Glutamatergic neuron (in vitro differentiated cells): ENCODE measurements at regions not wholly inside any gene's neighbourhood (a gene's known extent, or its start where the extent isn't known, plus 50 kb on each side); places are given as distances from the start of the nearest gene placed in this dataset.

Source experiments
- DNase-seq: peaks from one replicate; pipeline ENCODE4 v3.0.0; 2022
- H3K27ac Mint-ChIP-seq: one replicate; pipeline ENCODE4 v1.8.0; 2020; ENCODE audit warnings: mild to moderate bottlenecking, mixed read lengths, inconsistent platforms; ENCODE audit not compliant: unreplicated experiment
- H3K27me3 Mint-ChIP-seq: one replicate; pipeline ENCODE4 v1.8.0; 2020; ENCODE audit warnings: mild to moderate bottlenecking, moderate library complexity, mixed read lengths, inconsistent platforms; ENCODE audit not compliant: unreplicated experiment
- H3K36me3 Mint-ChIP-seq: one replicate; pipeline ENCODE4 v1.8.0; 2020; ENCODE audit warnings: mild to moderate bottlenecking, mixed read lengths, inconsistent platforms; ENCODE audit not compliant: unreplicated experiment
- H3K4me1 Mint-ChIP-seq: one replicate; pipeline ENCODE4 v1.8.0; 2020; ENCODE audit warnings: mild to moderate bottlenecking, low read depth, mixed read lengths, inconsistent platforms; ENCODE audit not compliant: unreplicated experiment
- H3K4me3 Mint-ChIP-seq: one replicate; pipeline ENCODE4 v1.8.0; 2020; ENCODE audit warnings: mild to moderate bottlenecking, mixed read lengths, inconsistent platforms; ENCODE audit not compliant: unreplicated experiment
- H3K9me3 Mint-ChIP-seq: one replicate; pipeline ENCODE4 v1.8.0; 2020; ENCODE audit warnings: mild to moderate bottlenecking, moderate library complexity, mixed read lengths, inconsistent platforms; ENCODE audit not compliant: unreplicated experiment
- TF ChIP-seq, protein P1 (sequence below): fragments of 200-600 bp; sonication (generic); IDR thresholded peaks from one replicate; pipeline ENCODE4 v1.5.0; 2021; ENCODE audit not compliant: partially characterized antibody, unreplicated experiment

DNA sequence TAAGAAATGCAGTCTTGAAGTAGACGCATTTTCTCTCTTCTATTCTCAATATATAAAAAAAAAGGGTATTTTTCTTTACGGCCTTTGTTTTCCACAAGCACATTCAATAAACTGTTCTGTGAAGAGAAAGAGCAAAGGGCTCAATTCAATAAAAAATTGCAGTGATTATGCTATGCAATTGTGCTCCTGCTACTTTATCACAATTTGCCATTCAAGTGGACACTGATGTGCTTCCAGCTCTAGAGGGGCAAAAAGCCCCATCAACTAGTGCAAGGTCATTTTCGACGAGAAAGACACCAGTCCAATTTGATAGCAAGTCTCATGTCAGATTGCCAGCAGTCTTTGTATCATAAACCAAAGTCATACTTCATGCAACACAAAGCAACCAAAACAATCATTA, 82.6 kb upstream of the THSD7A start:
- no peak for DNase-seq
- Mint-ChIP-seq H3K4me3 (no peak overlapping the region), H3K27ac (no peak overlapping the region), H3K27me3 (no peaks in the 10 kb centered on the region), H3K9me3 (peaks cover 6% of the 10 kb centered on the region), H3K36me3 (peaks cover 12% of the 10 kb centered on the region), H3K4me1 (peaks cover 3% of the 10 kb centered on the region)
- TF ChIP-seq, protein P1, sequence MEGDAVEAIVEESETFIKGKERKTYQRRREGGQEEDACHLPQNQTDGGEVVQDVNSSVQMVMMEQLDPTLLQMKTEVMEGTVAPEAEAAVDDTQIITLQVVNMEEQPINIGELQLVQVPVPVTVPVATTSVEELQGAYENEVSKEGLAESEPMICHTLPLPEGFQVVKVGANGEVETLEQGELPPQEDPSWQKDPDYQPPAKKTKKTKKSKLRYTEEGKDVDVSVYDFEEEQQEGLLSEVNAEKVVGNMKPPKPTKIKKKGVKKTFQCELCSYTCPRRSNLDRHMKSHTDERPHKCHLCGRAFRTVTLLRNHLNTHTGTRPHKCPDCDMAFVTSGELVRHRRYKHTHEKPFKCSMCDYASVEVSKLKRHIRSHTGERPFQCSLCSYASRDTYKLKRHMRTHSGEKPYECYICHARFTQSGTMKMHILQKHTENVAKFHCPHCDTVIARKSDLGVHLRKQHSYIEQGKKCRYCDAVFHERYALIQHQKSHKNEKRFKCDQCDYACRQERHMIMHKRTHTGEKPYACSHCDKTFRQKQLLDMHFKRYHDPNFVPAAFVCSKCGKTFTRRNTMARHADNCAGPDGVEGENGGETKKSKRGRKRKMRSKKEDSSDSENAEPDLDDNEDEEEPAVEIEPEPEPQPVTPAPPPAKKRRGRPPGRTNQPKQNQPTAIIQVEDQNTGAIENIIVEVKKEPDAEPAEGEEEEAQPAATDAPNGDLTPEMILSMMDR = no peak

DNA sequence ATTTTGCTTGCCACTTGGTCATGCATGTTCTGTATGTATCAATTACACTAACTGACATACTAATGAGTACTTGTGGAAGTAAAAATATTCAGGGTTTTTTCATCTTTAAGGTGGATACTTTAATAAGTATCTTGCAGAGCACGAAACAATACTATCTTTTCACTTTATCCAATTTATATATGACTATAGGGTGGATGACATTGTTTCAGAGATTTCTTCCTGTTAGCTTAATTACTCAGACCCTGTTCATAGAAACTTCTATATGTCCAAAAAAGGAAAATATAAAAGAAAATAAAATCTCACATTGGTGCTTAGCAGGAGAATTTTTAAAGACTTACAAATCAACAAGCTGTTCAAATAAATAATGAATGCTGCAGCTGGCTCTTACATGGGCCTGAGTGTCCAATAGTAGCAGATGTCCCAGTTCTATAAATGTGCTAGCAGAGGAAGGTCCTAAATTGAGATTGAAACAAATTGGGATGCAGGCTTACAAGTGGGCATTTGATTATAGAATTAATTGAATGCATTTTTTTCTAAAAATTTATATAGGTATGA, 91.5 kb upstream of the THSD7A start:
- Mint-ChIP-seq H3K4me3 (peak overlapping the region; percentile 13), H3K27ac (peak overlapping the region; percentile 75), H3K4me1 (peaks cover 11% of the 10 kb centered on the region), H3K9me3 (peaks cover 7% of the 10 kb centered on the region), H3K36me3 (peaks cover 10% of the 10 kb centered on the region), H3K27me3 (peaks cover 2% of the 10 kb centered on the region)
- no peak for DNase-seq
- TF ChIP-seq, protein P1 = no peak

DNA sequence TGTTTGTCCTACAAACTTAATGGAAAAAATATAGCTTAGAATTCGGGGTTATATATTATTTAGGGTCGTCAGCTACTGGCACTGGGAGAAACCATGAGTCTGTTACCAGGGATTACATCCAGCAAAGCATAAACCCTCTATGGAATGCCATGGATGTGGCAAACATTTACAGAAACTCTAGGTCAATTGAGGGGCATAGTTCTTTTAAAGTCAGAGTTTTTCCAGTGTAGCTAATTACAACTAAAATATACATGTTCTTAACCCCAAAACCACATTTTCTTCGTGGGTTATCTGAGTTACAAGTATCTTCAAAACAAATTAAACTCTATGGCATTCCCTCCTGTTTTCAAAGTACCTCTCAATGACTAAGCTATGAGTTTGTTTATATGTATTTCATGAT, 99.3 kb upstream of the THSD7A start:
- Mint-ChIP-seq H3K9me3 (no peaks in the 10 kb centered on the region), H3K27me3 (peaks cover under 1% of the 10 kb centered on the region), H3K27ac (no peak overlapping the region), H3K36me3 (no peaks in the 10 kb centered on the region), H3K4me1 (peaks cover 4% of the 10 kb centered on the region), H3K4me3 (no peak overlapping the region)
- DNase-seq = no peak
- TF ChIP-seq, protein P1 = no peak

DNA sequence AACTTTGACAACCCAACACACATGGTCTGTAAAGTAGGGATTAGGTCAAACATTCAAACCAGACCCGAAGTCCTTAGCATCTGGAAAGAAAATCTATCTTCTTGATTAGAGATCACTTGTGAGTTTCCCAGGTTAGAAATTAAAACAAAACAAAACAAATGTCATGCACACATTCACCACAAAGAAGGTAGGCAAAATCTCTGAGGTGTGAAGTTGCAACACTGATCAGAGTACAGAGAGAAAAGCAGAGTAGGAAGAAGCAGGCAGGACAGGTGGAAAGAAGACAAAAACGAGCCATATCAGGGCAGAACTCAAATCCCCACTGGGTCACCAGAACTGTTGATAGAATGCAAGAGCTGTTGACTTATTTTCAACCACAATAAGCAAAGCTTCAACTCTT, 102.8 kb upstream of the THSD7A start:
- Mint-ChIP-seq H3K4me3 (no peak overlapping the region), H3K4me1 (peaks cover 7% of the 10 kb centered on the region), H3K27ac (no peak overlapping the region), H3K9me3 (no peaks in the 10 kb centered on the region), H3K27me3 (peaks cover 5% of the 10 kb centered on the region), H3K36me3 (no peaks in the 10 kb centered on the region)
- DNase-seq = no peak
- TF ChIP-seq, protein P1 = no peak

DNA sequence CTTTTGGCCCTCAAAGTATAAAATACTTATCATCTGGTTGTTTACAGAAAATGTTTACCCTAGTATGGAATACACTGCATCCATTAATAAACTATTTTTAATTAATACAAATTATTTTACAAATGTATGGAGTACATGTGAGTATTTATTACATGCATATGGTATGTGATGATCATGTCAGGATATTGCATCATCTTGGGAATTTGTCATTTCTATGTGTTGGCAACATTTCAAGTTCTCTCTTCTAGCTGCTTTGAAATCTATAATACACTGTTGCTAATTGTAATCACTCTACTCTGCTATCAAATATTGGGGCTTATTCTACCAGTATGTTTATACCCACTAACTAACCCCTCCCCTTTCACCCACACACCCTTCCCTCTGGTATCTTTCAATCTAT, 103.9 kb upstream of the THSD7A start:
- Mint-ChIP-seq H3K36me3 (no peaks in the 10 kb centered on the region), H3K27ac (no peak overlapping the region), H3K4me3 (no peak overlapping the region), H3K9me3 (no peaks in the 10 kb centered on the region), H3K4me1 (peaks cover 6% of the 10 kb centered on the region), H3K27me3 (peaks cover 5% of the 10 kb centered on the region)
- TF ChIP-seq, protein P1 = no peak
- DNase-seq = no peak
